HG02642 (cell line): ENCODE measurements at regions not wholly inside any gene's neighbourhood (a gene's known extent, or its start where the extent isn't known, plus 50 kb on each side); places are given as distances from the start of the nearest gene placed in this dataset.

Experiments used
- ATAC-seq: cut with Tn5 transposase; IDR thresholded peaks from one replicate; pipeline ENCODE4 v1.9.1; 2021; ENCODE audit warnings: mild to moderate bottlenecking; ENCODE audit not compliant: unreplicated experiment, poor library complexity

DNA sequence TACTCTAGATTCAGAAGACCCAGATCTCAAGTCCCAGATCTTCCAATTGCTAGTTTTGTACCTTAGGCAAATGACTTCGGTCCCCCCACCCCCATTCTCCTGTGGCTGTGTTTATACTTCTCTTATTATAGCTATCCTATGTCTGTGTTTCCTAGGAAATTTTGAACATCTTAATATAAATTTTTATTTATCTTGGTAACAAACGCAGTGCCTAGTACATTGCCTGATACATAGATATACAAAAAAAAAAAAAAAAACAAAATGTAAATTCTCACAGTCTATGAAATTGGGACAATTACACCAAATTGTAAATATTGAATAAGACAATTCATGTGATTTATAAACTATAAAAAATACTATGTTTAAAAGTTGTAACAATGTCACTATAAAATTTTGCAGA, 84.1 kb upstream of the SLC44A3 start:
- no peak for ATAC-seq

DNA sequence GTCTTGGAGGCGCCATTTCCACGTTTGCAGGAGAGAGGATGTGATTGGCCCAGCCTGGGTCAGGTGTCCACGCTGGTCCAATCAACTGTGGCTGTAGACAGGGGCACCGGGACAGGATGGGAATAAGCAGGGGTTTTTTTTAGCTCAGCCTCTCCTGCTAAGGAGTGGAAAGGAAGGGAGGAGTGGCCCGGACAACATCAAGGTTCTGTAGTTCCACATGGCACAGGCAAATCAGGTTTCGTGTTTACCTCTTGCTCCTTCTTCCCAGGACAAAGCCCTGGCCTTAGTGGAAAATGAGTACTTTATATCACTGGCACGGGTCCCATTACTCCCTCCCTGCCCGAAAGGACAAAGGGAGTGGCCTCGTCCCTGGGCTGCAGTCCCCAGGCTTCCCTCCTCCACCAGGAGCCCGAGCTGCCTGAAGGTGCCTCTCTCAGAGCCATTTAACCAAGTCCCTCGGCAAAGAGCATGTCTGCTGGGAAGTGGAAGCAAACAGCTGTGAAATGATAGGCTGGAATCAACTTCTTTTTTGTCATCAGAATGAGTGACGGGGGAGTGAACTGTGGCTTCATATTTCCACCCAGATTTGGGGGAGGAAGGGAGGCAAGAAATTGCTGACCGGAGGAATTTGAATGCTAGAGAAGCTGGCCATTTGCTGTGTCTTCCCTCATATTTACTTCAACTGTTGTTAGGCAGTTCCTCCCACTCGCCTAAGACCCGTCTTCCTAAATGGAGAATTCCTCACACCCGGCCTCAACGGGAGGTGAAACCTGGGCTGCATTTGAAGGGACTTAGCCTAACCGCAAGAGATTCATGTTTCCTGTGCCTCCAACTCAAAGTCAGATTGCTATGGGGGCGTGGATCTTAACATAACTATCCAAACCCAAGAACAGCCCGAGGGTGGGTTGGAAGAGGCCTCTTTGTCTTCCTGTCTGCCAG, 84.9 kb upstream of the SLC44A3 start:
- ATAC-seq: no peak

DNA sequence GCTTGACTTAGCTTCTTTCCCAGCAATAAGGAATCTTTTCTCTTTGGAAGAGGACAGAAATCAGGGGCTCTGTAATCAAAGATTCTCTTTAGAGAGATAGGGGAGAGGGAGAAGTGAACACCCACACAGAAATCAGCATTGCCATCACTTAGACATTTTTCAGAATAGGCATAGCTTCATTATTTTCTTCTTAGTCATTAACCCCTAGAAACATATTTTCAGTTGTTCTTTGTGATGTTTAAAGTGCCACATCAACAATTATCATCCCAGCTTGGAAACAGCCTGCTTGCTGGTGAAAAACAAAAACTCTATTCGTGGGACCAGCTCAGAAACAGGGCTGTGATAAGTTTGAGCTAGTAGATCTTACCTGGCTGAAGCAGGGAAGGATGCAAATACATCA, 88.3 kb upstream of the SLC44A3 start:
- no peak for ATAC-seq

DNA sequence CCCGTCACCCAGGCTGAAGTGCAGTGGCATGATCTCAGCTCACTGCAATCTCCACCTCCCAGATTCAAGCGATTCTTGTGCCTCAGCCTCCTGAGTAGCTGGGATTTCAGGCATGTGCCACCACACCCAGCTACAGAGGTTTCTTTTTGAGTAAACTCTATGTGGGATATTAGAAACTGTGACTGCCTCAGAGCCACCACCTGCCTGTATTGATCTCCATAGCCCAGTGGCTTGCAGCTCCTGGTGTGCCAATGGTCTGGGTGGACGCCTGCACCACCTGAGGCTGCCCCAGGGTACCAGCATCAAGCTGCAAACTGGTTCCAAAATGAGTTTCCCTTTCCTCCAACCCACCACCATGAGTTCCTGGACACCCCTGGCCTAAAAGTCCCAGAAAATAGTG, 89.7 kb upstream of the SLC44A3 start:
- no peak for ATAC-seq

DNA sequence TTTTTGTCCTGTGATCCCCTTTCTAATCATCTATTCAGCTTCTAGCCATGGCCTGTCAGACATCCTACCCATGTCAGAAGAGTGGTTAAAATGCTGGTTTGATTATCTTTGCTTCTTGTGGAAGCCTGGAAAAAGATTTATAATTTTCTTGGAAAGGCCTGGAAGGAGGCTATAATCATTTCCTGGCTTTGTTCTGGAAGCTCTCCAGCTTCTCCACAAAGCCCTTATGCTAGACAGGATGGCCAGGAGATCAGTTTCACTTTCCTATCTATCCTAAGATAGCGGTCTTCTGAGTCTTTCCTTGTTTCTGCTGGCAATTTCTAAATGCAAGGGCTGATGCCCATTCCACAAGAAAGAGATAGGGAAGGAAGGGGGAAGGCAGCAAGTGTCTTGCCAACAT, 90.9 kb upstream of the SLC44A3 start:
- no peak for ATAC-seq

DNA sequence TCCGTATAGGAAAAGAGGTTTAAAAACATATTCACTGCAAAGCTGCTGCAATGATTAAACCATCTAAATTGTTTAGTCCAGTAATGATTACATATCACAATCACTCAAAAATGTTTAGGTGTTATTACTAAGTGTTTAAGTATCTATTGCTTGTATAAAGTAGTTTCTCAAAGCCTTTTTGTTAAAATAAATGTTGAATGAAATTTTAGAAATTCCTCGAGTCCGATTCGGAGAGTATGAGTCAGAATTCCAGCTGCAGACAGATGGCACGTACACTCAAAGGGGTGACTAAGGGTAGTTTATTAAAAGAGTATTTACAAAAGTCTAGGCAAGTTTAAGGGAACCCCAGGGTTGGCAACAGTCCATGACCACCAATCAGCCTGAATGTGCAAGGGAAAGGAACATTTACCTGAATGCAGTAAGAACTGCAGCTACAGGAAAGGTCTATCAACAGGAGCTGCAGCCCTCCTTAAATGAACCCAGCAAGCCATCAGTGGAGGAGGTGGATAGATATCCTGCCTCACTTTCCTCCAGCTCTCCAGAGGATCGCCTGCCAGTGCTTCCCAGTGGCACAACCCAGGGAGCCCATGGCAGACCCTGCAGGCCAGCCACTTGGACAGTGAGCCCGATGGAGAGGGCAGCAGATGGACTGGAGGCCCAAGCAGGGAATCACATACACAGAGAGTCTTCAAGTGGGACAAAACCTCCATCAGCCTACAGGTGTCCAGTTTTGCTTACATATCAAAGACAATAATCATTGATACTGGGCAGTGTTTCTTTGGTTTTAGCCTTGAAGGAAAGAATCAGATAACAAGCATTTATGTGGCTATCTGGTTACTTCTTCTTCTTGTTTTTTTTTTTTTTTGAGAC, 92.1 kb upstream of the SLC44A3 start:
- no peak for ATAC-seq

DNA sequence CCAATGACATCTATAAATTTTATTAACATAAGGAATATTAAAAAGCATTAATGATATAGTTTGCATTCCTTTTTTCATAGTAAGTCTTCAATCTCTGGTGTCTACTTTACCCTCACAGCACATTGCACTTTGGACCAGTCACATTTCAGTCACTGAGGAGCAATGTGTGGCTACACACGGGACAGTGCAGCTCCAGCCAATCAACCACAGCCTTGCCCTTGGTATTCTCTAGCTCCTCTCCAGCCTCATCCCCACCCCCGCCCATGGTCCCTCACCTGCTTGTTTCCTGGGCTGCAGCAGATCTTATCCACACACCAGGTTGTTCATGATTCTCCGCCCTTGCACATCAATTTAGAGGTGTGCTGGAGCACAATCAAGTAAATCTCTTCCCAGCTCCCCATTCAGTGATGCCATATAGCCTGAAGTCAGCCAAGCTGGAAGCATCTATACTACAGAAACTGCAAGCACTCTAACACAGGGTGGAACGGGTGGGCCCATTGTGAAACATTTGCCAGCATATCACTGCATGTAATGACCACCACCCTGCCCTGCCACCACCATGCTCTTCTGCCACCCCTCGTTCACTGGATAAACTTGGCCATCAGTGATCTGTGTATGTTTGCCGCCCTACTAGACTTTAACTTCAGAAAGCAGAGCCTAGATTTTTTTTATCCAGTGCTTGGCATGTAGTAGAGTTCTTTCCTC, 93.0 kb upstream of the SLC44A3 start:
- ATAC-seq: no peak

DNA sequence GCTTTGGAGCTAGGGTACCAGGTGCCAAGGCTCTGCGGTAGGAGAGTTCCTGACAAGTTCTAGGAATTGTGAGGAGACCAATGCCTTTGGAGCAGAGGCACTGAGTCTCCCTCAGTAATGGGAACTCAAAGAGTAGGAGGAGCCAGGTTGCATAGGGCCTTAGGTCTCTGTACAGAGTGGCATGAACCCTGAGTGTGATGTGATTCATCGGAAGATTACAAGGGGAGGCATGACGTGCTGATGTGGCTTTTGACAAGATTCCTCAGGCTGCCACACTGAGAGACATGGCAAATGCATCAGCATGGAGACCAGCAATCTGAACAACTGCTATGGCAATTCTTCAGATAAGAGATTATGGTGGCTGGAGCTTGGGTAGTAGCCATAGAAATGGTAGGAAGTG, 94.6 kb upstream of the SLC44A3 start:
- ATAC-seq: no peak

DNA sequence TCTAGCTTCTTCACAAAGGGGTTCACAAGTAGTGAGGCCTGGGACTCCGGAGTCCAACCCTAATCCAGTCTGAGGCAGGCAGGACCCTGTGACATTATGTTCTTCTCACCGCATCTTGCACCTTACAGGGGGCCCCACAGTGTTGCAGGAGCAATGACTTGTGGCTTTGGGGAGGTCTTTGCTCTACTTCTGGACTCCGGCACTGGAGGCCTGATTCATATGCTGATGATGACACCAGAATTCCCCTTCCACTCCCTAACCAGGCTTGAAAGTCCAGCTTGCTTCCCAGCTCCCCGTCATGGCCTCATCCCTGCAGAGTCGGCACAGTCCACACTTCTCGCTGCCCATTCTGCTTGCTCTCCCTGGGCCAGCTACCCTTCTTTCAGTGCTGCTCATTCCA, 96.3 kb upstream of the SLC44A3 start:
- ATAC-seq: no peak

DNA sequence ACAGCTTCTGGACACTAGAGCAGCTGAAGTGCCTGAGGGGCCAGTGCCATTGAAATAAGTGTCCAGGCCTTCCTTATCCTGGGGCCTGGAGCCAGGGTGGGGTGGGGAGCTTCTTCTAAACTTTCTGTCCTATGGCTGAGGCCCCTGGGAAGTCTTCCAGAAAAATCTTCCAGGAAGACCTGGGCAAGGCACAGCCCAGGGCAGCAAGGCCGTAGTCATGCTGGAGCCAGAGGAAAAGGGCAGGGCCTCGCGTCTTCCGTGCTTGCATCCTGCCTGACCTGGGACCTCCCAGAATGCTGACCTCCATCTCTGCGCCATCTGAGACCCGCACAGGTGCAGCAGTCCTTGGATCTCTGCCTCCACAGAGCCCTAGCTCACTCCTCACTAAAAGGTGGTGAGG, 96.7 kb upstream of the SLC44A3 start:
- ATAC-seq: no peak

DNA sequence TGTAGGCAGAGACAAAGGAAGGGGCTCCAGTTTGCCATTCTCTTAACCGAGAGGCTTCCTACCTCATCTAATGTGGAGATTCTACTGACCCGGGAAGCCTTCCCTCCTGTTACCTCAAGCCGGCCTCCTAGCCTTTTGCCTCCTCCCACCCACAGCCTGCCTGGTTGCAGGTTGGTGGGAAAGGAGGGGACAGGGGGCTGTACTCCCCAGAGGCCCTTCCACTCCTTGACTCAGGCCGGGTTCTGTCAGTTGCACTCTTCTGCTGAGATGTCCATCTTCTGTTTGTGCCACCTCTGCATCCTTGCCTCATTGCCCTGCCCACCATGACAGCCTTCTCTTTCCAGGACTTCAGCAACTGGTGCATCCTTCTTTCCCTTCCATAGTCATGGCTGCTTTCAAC, 98.0 kb upstream of the SLC44A3 start:
- no peak for ATAC-seq

DNA sequence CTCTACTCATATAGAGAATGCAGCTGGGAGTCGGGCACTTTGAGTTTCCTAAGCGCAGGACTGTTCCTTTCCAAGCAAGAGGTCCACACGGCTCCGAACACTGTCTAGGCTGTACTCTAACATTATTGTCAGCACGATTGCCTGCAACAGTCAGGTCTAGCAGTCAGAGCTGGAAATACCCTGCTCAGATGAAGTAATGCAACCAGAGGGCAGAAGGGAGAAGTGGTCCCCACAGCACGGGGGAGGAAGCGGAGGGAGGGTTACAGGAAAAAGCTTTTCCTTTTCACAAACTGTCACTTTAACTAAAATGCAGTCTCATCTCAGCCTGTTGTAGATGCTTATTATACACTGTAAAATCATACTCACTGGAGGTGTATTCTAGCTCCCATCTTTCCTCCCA, 98.9 kb upstream of the SLC44A3 start:
- peak; percentile 46 for ATAC-seq

DNA sequence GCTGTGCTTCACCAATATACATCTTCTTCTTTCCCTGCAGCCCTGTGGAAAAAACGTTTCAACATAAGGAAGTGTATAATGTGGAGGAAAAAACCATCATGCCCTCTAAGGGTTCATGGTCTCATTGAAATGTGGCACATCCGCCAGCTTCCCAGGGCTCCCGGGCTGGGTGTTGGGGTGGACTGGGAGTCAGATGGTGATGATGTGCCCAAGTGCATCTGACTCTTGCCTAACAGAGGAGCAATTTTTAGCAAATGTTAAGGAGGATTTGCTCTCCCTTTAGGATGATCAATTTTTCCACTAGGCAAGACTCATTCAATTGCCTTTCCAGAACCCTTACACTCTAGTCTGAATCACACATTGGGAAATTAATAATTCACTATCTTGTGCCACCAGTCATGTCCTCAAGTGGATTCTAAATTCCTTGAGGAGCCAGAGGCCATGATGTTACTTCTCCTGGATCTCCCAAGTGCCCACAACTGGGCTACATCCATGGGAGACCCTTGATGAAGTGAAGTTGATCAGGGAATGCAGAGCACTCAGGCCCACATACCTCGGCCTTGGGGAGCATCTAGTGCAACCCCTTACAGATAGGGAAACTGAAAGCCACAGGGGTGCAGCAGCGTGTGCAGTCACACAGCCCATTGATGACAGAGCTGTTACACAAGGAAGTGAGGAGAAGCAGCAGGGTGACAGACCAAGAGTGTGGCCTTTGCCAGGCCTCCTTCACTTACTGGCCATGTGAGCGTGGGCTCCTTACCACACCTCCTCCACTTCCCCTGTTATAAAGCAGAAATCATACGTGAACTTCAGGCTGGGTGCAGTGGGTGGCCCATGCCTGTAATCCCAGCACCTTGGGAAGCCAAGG, 100.0 kb upstream of the SLC44A3 start:
- peak; percentile 100 for ATAC-seq

DNA sequence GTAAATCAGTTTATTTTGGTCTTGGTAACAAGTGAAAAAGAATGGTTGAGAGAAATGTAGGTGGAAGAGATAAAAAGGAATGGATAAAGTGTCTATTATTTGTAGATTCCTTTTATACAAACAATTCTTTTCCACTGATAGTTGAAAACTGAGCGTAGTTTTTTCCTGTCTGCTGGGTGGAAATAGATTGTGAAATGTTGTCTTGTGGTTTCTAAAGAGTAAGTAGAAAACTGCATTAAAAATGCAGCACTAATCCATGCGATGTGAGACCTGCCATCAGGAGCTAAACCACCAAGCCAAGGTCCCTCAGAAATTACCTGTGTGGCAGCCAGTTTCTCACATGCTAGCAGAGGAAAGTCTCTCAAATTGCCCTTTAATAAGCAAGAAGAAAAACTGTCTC, 103.2 kb upstream of the SLC44A3 start:
- ATAC-seq: no peak

DNA sequence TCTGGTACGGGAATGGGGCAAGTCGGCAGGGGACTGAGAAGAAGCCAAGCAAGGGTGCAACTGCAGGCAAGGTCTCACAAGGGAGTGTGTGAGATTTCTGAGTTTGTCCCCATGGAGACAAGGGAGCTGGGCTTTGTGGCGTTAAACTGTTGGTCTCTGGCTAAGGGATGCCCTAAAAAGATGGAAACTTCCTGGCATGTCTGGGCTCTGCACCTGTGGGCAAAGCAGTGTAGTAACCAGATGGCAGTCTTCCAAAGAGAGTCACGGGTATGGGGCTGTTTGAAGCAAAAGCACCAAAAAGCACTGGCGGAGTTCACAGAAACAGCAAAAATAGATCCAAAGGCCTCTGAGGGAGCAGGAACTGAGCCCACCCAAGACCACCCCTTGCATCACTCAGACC, 104.8 kb upstream of the SLC44A3 start:
- ATAC-seq: no peak

DNA sequence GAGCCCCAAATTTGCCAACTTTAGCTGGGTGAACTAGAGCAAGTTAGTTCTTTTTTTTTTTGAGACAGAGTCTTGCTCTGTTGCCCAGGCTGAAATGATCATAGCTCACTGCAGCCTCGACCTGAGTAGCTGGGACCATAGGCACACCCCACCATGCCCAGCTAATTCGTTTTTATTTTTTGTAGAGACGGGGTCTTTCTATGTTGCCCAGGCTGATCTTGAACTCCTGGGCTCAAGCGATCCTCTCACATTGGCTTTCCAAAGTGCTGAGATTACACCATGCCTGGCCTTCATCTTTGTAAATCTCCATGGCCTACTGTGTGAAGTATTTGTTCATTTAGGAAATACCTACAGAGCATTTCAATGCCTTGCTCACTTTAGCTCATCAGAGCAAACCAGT, 105.6 kb upstream of the SLC44A3 start:
- ATAC-seq: no peak

DNA sequence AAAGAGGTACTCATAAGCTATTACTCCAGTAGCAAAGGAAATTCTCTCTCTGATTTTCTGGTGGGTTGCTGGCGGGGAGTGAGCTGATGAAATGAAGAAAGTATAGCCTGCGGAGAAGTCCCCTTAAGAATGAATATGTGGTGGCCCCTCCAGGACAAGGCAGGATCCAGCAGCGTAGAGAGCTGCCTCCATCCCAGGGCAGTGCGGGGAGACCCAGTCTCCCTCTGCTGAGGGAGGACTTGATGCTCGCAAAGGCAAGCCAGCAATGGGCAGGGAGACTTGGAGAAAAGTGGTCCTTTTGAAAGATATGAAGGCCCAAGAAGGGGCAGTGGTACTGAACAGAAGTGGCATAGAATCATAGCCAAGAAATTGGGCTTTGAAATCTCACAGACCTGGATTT, 106.0 kb upstream of the SLC44A3 start:
- no peak for ATAC-seq

DNA sequence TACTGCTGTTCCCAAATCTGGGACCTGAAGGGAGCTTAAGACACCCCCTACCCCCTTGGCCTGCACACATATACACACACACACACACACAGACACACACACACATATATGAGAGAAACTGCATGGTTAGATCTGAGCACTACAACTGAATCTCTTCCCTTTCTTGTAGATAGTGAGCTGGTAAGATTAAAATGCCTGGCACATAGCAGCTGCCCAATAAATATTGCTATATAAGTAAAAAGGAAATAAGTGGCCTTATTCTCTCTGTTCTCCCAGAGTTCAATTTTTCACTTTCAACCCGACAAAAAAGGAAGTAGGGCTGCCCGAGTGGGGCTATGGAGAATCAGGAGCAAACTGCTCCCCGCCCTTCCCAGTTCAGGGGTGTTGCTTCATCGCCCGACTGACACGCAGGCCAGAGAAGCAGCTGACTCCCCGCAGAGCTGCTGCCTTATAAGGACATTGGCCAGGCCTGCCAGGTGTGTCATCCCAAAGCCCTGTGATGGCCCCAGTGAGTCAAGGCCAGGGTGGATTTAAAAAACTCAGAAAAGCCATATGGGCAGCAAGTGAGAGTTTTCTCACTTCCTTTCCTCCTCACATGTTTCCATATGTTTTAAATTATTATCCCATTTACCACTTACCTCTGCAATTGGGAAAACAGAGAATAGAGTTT, 106.5 kb upstream of the SLC44A3 start:
- peak; percentile 75 for ATAC-seq

DNA sequence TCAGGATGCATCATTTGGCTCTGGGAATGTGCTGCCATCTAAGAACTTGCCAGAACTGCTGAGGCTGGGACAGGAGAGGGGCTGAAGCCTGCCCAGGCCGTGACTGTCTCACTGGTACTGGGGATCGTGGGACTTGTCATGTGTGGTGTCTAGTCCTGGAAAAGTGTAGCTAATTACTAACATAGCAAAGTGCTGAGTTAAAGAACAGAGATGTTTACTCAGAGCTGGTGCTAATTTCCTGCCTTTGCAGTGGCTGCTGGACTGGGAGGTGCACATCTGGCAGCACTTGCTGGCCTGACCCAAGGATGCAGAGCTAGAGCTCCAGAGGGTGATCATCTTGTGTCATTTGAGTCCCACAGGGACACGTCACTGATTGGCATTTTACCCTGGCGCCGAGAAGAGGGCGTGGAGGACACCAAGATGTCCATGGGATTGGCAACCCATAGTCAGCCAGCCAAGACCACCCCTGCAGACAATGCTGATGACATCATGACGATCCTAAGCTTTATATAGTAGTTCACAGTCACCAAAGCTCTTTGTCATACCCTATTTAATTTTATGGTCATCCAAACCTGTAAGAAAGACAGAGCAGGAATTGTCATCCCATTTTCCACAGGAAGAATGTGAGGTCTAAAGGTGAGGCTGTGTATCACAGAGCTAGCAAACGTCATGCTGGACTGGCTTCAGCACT, 110.1 kb upstream of the SLC44A3 start:
- no peak for ATAC-seq
